Activated naive CD4-positive, alpha-beta T cell treated with anti-CD3 and anti-CD28 coated beads, Interleukin-2, amount 50 U/mL, for 16 hours (primary cell): ENCODE measurements at regions not wholly inside any gene's neighbourhood (a gene's known extent, or its start where the extent isn't known, plus 50 kb on each side); places are given as distances from the start of the nearest gene placed in this dataset.
"Not testable (repeated sequence)": the region's sequence is repeated elsewhere in the genome, so short reads cannot be mapped to it uniquely, and the experiment has no call there.

ENCODE experiments used
- DNase-seq: peaks from one replicate; pipeline ENCODE4 v3.0.0-alpha.2; 2020

DNA sequence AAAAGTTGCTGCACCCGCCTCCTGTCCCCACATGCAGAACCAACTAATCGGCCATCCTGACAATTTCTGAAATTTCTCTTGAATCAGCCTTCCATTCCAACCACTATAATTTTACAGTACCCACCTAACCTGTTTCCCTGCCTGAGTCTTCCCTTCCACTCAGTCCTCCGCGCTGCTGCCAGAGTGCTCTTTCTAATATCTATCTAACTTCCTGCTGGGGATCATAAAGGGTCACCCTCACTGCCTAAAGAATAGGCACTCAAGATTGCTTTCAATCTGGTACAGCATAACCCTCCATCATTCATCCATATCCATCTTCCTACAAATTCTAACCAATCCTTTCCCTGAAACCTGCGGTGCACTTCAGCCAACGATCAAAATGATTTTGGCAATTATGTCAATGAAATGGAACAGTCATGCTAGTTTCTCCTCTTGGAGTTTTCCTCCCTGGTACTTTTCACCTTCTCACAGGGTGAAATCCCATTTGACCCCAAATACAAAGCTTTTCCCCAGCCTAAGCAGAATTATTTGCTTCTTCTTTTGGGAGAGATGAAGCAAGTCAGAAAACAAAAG is 117.5 kb upstream of the BEND6 start:
- DNase-seq, result no peak

DNA sequence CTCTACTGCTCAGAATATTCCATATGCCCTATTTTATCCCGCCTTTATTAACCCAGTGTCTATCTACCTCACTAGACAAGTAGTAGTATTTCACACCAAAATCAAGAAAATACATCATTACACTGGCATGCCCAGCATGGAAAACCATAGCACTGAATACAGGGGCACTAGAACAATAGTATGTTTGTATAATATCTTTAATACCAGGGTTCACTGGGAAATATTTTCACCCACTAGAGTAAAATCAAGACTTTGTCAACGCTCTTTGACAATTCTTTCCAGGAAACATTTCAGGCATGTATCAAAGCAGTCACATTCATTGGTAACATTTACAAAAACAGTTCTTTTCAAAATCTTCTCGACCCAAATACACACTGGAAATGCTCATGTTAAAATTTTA is 119.3 kb upstream of the BEND6 start:
- no peak for DNase-seq

DNA sequence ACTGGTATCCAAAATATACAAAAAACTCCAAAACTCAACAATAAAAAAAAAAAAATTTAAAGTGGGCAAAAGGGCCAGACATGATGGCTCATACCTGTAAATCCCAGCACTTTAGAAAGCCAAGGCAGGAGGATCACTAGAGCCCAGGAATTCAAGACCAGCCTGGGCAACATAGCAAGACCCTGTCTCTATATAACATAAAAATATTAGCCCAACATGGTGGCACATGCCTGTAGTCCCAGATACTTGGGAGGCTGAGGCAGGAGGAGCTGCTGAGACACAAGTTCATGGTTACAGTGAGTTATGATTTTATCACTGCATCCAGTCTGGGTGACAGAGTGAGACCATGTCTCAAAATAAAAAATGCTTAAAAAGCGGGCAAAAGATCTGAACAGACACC is 121.0 kb upstream of the BEND6 start:
- DNase-seq, result no peak

DNA sequence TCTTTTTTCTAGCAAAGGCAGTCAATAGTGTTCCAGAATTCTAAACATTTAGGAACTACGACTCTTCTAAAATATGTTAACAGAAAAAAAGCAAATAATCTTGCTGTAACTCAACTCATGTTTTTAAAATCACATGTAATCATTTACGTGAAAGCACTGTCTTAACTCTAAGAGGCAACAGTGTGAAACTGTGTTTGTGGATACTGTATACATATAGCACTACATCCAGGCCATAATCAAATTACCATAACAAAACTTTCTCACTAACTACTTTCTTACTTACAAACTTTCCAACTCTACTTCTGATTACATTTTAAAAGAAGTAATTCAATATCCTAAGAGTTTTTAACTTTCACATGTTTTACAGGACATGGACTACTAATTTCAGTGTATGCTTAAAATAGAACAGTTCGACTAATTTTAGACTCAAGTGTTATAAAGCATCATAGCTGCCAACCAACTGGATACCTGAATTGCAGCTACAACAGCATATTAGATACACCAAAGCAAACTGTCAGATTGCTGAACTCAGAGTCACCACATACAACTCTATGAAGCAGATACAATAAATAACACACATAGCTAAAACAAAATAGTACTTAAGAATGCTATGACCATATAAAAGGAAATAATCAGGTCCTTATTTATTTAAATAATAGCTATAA is 121.6 kb upstream of the BEND6 start:
- DNase-seq, result no peak

DNA sequence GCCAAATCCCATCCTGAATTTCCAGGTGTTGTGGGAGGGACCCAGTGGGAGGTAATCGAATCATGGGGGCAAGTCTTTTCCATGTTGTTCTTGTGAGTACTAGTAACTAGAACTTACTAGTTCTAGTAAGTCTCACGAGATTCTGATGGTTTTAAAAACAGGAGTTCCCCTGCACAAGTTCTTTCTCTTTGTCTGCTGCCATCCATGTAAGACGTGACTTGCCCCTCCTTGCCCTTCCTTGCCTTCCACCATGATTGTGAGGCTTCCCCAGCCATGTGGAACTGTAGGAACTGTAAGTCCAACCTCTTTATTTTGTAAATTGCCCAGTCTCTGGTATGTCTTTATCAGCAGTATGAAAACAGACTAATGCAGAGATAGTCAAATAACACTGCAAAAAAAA is 122.7 kb upstream of the BEND6 start:
- no peak for DNase-seq

DNA sequence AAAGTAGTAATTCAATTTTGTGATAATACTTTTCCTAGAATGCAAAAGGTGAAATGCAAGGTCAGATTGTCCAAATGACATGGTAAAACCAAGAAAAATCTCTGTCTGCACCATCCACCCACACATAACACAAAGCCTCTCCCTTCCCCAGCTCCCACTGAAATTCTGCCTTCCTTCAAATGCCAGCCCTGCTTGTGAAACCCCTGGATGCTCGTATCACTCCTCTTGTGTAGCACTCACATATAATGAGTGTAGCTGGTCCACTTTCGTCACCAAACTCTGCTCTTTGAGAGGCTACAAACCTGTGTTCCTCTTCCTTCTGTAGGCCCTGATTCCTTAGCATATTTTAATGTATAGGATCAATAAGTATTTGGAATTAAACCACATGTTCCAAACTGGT is 123.6 kb upstream of the BEND6 start:
- no peak for DNase-seq

DNA sequence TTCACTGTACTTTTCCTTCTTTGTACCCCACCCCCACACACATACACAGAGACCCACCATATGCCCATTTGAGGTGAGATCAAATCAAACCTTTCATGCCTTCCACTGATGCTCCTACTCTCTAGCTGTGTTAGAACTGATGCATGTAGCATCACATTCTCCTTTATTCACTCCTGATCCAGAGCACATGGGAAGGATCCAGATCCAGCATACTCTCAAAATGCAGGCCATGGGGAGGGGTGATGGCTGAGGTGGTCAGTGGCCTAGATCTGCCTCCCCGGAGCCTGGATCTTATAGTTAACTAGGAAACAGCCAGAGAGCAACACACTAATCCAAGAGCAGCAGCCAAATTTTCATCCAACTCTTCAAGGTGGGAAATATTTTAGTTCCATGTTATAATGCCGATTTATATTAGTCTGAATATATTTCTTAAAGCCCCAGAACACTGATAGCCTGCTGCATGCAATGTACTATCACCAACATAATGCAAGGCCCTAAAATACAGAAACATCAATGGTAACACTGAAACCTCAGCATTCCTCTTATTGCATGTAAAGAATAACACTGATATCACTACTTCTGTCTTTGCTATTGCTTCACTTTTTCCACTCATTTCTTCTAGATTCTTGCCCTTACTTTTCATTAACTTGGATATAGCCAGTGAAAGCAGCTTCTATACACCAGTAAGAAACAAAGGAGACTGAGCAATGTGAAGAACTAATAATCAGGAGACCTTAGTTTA is 126.8 kb upstream of the BEND6 start:
- no peak for DNase-seq

DNA sequence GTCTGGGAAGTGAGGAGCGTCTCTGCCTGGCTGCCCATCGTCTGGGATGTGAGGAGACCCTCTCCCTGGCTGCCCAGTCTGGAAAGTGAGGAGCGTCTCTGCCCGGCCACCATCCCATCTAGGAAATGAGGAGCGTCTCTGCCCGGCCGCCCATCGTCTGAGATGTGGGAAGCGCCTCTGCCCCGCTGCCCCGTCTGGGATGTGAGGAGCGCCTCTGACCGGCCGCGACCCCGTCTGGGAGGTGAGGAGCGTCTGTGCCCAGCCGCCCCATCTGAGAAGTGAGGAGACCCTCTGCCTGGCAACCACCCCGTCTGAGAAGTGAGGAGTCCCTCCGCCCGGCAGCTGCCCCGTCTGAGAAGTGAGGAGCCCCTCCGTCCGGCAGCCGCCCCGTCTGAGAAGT is 130.5 kb upstream of the BEND6 start:
- not testable (repeated sequence) for DNase-seq

DNA sequence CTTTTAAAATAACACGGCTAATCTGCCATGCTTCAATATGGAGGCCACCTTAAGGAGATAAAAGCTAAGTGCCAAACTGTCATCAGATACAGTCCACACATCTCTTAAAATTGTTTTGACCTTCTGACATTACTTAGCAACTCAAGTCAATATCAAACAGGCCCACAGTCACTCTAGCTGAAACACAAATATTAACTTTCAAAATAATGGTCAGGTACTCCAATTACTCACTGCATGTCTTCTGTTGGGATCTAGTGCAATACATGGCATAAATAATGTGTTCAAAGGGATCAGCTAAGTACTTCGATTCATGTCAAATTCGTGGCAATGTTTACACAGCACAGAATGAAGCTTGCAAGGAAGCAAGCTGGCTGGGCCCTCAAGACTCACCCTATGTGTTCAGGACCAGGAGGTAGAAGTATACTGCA is 133.9 kb upstream of the BEND6 start:
- DNase-seq, result no peak

DNA sequence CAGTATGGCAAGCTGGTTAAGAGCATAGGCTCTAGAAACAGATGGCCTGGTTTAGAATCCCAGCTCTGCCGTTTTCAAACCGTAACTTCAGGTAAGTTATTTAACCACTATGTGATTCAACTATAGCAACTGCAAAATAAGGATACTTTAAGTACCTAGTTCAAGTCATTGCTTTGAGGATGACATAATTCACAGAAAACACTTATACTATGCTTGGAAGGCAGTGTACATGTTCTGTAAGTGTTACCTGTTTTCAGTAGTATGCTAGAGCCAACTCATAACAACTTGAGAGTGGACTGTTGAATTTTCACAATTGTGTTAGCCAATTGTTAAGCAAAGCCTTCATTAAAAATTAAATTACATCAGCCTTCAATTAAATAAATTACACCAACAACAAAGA is 134.8 kb upstream of the BEND6 start:
- no peak for DNase-seq

DNA sequence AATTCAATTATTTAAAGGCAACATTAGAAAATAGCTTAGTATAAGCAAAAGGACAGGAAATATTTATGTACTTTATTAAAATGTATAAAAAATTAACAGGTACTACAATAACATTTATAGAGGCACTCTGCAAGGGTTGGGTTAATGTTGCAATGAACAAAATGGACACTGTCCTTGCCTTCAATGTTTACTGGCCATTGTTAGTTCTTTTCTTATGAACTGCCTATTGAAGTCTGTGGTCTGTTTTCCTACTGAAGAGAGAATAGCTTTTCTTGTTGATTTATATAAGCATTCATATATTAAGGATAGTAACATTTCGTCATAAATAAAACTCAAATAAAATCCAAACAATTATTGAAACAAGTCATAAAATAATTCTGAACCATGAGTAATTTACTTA is 135.3 kb upstream of the BEND6 start:
- DNase-seq, result no peak

DNA sequence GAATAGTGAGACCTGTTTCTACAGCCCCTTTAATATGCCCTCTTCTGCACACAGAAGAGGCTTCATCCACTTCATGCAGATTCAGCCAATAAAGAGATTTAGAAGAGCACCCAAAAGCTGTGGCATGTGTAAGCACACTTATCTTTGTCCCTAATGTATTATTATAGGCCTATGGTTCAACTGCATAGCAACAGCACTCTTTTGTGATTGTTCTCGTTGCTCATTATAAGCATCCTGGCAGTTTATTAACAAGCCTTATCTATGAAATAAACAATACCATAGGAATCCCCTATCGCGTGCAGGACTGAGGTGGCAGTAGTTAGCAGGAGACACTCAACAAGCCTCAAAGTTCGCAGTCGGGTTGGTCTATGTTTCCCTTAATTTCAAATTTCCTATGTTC is 138.5 kb upstream of the BEND6 start:
- DNase-seq, result no peak

DNA sequence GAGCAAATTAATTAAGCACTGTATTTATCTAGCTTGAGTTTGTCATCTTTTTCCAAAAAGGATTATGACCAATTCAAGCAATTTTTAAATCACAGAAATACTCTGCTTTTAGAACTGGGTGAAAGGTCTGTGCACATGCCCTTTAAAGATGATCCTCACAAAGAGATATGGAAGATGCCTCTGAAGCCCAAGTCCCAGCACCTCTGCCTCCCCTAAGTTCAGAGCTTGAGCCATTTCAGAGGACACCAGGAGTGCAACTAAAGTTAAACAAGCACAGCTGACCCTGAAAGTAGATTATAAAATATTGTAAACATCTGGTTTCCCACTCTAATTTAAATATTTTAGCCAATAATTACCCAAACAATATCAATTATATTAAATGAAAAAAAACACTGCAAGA is 139.5 kb upstream of the BEND6 start:
- DNase-seq, result no peak

DNA sequence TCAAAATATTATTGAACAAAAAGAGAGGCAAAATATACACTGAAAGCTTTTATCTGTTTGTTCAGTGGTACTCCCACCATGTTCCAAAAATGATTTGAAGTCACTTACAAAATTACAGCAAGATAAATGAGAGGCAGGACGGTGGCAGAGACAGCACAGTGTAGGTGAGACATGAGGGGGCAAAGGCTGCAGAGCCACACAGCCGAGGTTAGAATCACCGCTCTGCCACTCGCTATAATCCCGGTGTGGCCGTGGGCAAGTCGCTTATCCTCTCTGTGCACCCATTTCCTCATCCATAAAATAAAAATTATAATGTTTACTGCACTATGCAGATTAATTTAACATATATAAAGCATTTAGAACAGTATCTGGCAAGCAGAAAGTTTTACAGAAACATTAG is 140.1 kb upstream of the BEND6 start:
- DNase-seq, result no peak

DNA sequence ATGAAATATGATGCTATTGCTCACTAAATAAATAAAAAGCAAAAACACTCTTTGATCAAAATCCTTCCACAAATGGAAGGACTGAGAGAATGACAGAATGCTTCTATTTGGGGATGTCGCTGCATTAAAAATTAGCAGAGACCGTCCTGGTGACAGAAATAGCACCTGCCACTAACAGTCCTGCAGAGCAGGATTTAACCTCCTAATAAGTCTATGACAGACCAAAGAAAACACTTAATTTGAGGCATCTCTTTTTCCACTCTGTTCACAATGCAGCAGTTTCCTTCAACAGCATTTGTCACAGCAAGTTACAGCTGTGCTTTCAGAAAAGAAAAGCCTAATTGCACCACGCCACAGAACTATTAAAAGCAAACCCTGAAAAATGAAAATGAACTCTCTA is 140.6 kb upstream of the BEND6 start:
- no peak for DNase-seq

DNA sequence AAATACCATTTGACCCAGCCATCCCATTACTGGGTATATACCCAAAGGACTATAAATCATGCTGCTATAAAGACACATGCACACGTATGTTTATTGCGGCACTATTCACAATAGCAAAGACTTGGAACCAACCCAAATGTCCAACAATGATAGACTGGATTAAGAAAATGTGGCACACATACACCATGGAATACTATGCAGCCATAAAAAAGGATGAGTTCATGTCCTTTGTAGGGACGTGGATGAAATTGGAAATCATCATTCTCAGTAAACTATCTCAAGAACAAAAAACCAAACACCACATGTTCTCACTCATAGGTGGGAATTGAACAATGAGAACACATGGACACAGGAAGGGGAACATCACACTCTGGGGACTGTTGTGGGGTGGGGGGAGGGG is 142.1 kb upstream of the BEND6 start:
- not testable (repeated sequence) for DNase-seq

DNA sequence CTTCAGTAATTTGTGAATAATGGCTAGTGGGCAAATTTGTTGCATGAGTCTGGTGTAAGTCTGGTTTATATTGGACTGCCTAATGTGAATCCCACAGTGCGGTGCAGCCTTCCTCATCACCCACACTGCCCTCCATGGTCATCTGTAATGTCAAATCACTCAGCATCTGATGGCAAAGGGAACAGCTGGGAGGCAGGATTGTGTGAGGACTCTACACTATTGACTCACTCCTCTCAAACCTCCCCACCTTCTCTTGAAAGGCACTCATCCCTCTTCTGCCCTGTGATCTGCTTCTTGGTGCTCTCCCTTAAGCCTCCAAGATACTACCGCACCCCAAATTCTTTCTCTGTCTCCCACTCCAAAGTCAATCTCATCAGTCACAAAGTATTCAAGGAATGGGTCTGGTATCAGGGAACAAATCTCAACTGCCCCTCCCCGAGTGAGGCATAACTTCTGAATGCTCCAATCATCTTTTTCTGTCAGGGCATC is 146.0 kb upstream of the BEND6 start:
- DNase-seq, result no peak

DNA sequence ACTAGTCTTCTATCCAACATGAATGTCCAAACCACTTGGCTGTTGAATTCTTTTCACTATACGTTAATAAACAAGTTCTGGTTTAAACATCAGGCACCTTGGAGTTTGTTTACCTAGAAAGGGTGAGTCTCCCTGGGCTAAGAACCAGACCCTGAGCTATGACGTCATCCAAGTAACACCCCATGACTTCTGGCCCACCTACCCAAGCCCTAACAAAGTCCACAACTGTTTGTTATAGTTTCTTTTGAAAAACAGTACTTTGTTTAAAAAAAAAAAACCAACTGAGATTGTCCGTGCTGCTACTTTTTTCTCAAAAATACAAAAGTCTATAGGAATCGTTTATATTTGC is 146.9 kb upstream of the BEND6 start:
- no peak for DNase-seq

DNA sequence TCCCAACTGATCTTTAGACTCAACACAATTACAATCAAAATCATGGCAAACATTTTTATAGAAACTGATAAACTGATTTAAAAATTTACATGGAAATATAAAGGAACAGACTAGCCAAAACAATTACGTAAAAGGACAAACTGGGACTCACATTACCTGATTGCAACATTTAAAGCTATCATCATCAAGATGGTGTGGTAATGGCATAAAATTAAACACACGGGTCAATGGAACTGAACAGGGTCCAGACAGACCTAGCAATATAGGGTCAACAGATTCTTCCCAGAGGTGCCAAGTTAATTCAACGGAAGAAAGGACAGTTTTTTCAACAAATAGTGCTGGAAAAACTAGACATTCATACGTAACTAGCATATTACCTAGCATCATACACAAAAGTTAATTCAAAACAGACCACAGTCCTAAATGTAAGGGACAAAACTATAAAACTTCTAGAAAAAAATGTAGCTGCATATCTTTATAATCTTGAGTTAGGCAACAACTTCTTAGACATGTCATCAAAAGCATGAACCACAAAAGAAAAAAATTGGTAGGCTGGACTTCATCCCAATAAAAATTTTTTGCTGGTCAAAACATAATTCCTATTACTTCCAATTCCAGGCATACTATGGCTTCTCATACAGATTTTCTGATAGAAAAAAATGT is 147.4 kb upstream of the BEND6 start:
- no peak for DNase-seq

DNA sequence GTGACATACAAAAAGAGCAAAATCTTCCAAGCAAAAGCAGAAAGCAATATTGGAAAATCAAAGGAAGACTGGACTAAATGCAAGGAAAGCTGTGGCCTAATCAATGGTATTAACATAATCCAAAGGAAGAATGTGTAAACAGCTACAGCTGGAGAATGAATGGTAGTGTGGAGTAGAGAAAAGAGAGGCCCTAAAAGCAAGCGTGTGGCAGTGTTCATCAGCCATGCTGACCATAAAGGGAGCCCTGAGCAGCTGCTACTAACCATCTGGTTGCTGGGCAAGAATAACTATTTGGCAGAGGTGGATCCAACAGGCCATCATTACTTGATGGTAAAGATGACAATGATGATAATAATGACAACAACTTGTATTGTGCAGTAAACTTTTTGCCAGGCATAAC is 148.5 kb upstream of the BEND6 start:
- no peak for DNase-seq

DNA sequence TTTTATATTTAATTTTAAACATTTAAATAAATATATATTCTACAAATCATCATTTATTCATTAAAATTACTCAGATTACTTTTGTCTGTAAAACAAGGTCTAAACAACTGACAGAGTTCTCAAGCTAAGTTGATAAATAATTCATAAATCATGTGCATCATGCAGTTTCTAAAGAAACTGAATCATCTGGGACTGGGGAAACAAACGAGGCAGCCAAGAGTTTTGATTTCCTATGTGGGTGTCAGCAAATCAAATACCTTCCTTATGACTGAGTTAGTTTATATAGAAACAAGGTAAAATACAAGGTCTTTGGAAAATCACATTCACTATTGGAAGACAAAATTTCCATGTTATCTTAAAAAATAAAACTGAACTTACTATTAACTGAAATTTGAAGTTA is 149.9 kb upstream of the BEND6 start:
- no peak for DNase-seq

DNA sequence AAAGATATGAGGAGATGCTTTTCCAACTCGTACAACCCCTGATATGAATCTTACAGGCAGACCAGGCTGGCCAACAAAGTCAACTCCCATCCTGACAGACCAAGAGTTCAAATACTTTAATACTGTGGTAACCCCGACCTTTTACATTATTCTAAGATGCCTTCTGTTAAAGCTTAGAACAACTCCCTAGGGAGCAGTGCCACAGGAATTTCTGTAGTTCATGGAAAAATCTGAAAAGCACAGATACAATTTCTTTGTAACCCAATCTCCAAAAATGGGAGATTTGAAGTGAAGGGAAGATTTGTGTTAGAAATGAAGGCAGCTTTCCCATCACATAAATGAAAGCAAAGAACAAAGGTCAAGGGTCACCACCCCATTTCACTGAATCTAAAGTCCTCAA is 151.3 kb upstream of the BEND6 start:
- no peak for DNase-seq

DNA sequence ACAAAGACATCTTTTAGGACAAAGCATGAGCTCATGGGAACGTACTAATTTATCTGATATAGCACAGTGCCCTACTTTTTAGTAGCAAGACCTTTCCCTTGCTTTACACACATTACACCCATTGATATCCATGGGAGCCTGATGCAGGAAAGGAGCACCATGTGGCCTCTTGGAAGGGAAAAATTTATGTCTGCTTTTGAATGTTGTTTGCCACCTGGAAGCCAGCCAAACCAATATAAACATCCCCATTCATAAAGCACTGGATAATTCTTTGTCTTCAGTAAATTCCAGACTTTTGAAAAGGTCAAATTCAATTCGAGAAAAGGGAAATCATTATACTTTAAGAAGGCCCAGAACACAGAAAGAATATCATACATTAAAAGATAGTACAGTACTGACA is 152.3 kb upstream of the BEND6 start:
- no peak for DNase-seq

DNA sequence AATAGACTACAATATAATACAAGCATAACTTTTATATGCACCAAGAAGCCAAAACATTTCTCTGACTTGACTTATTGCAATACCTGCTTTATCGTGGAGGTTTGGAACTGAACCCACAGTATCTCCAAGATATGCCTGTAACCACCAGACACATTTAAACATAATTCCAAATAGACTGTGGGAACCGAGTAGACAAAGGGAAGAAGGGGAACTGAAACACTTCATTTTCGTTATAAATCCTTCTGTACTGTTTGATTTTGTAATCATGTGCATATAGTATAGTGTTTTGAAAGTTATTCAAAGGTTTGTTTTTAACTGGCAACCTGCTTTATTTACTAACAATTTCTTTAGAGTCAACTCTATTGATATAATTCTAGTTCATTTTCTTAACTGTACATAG is 154.9 kb upstream of the BEND6 start:
- DNase-seq, result no peak
